ENCODE measurements at regions not wholly inside any gene's neighbourhood (a gene's known extent, or its start where the extent isn't known, plus 50 kb on each side); places are given as distances from the start of the nearest gene placed in this dataset.
A peak's percentile ranks its signal among the peaks of the same experiment; 100 is the strongest.
"Not testable (repeated sequence)": the region's sequence is repeated elsewhere in the genome, so short reads cannot be mapped to it uniquely, and the experiment has no call there.

DNA sequence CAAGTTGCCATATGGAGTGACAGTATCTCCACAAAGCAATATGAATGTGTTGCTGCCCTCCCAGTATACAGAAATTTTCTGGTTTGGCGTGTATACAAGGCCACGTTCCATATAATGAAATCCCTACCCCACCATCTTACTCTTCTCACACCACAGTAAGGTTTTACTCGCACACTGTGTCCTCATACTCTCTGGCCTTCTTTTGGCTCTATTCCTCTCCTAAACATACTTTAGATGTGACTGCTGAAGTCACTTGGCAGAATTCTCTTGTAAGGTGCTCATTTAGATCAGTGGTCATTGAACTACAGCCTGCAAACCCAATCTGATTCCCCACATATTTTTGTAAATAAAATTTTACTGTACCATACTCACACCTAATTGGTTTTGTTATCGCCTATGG, 123.2 kb downstream of the RFPL4B start:
- no peak overlapping the region for H3K4me3 ChIP-seq (ENCODE audit: low read depth, low read length)
- no peak for DNase-seq (ENCODE audit: low read depth, low spot score)
- TF ChIP-seq, protein P1, sequence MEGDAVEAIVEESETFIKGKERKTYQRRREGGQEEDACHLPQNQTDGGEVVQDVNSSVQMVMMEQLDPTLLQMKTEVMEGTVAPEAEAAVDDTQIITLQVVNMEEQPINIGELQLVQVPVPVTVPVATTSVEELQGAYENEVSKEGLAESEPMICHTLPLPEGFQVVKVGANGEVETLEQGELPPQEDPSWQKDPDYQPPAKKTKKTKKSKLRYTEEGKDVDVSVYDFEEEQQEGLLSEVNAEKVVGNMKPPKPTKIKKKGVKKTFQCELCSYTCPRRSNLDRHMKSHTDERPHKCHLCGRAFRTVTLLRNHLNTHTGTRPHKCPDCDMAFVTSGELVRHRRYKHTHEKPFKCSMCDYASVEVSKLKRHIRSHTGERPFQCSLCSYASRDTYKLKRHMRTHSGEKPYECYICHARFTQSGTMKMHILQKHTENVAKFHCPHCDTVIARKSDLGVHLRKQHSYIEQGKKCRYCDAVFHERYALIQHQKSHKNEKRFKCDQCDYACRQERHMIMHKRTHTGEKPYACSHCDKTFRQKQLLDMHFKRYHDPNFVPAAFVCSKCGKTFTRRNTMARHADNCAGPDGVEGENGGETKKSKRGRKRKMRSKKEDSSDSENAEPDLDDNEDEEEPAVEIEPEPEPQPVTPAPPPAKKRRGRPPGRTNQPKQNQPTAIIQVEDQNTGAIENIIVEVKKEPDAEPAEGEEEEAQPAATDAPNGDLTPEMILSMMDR (IDR thresholded peaks at IDR 0.05; ENCODE audit: low read depth, low read length), result no peak
- in situ Hi-C loops (cut with HindIII; ENCODE audit: low sequenced_read_pairs), result no loop called here

DNA sequence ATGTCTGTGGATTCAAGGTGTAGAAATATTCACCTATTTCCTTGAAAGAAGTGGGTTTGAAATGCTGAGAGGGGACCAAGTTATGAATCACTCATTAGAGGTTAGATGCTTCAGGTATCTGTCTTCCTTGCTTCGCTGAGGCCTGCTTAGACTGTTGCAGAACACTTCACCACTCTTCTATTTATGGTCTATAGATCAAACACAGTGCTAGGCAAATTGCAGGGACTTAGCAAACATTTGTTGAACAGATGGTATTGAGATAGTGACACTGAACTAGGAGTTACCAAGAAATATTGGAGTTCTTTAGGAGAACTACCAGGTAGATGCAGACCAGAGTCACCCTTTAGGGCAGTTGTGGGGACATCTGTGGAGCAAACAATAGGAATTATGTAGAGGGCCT, 123.8 kb downstream of the RFPL4B start:
- in situ Hi-C loops (cut with HindIII; ENCODE audit: low sequenced_read_pairs), result no loop called here
- no peak overlapping the region for H3K4me3 ChIP-seq (ENCODE audit: low read depth, low read length)
- no peak for DNase-seq (ENCODE audit: low read depth, low spot score)
- TF ChIP-seq, protein P1 (IDR thresholded peaks at IDR 0.05; ENCODE audit: low read depth, low read length), result no peak

DNA sequence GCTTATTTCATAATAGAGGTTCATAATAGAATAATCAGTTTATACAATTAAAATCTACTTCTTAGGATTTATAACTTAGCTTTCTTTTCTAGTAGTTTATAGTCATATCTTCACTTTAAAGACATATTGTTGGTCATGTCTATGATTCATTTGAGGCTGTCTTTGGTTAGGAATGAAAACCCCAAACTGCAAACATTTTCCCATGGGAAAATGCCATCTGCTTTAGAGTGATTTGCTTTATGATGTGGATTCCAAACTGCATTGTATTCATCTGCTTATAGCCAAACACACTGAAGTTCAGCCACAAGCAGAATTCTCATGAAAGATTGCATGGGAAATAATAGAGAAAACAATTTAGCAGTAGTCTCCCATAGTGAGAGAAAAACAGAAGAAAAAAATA, 128.0 kb downstream of the RFPL4B start:
- in situ Hi-C loops (cut with HindIII; ENCODE audit: low sequenced_read_pairs), result no loop called here
- TF ChIP-seq, protein P1 (IDR thresholded peaks at IDR 0.05; ENCODE audit: low read depth, low read length), result no peak
- no peak overlapping the region for H3K4me3 ChIP-seq (ENCODE audit: low read depth, low read length)
- DNase-seq (ENCODE audit: low read depth, low spot score), result peak; percentile 50

DNA sequence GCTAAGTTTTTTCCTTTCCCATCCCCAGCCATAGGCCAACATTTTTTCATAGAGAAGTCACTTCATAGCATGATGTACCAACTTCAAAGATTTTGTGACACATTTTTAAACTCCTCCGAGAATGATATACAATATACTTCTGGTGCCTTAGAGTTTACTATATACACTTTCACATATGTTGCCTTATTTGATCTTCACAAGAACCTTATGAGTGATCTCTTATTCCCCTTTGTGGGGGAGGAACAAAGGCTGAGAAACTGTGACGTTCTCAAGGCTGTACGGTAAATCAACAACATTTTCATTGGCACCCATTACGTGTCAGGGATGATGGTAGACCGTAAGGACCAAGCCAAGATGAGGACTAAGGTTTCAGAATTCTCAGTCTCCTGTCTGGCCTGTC, 130.0 kb downstream of the RFPL4B start:
- DNase-seq (ENCODE audit: low read depth, low spot score), result no peak
- no peak overlapping the region for H3K4me3 ChIP-seq (ENCODE audit: low read depth, low read length)
- TF ChIP-seq, protein P1 (IDR thresholded peaks at IDR 0.05; ENCODE audit: low read depth, low read length), result no peak
- in situ Hi-C loops (cut with HindIII; ENCODE audit: low sequenced_read_pairs), result no loop called here

DNA sequence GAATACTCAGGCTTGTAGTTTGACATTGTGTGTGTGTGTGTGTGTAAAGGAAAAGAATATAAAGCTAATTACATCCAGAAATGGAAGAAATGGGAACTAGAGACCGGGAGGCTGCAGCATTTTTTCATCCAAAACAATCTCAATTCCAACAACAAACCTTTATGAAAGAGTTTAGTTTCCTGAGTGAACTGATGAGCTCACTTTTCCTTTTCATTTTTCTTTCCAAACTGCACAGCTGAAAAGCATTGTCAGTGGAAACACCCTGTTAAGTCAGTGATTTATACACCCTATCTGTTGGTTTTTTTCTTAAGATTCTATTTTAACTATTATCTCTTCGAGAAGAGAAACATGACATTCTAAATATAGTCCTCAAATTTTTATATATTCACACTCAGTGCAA, 130.9 kb downstream of the RFPL4B start:
- no peak overlapping the region for H3K4me3 ChIP-seq (ENCODE audit: low read depth, low read length)
- in situ Hi-C loops (cut with HindIII; ENCODE audit: low sequenced_read_pairs), result no loop called here
- no peak for DNase-seq (ENCODE audit: low read depth, low spot score)
- TF ChIP-seq, protein P1 (IDR thresholded peaks at IDR 0.05; ENCODE audit: low read depth, low read length), result no peak

DNA sequence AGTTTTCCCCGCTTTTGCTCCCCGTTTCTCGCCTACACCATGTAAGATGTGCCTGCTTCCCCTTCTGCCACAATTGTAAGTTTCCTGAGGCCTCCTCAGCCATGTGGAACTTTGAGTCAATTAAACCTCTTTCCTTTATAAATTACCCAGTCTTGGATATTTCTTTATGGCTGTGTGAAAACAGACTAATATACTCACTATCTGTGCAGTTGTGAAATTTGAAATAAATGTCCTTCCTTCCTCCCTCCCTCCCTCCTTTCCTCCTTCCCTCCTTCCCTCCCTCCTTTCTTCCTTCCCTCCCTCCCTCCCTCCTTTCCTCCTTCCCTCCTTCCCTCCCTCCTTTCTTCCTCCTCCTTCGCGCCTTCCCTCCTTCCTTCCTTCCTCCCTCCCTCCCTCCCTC, 132.8 kb downstream of the RFPL4B start:
- DNase-seq (ENCODE audit: low read depth, low spot score); H3K4me3 ChIP-seq (ENCODE audit: low read depth, low read length); in situ Hi-C loops (cut with HindIII; ENCODE audit: low sequenced_read_pairs): not testable (repeated sequence)

DNA sequence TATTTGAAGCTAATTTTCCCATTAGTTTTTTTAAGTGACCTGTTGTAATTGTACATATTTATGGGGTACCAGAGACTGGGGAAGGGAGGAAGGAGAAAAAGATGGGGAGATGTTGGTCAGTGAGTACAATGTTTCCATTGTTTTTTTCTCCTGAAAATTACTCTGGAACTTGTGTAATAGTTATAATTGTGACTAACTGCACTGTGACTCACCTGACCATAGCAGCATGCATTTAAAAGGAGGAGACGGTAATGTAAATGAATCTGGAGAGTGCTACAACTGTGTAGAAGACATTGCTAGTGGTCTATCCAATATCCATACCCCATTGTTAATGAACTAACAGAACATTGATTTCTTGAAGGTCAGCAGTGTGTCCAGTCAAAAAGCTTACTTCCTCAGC, 133.4 kb downstream of the RFPL4B start:
- H3K4me3 ChIP-seq (ENCODE audit: low read depth, low read length), result no peak overlapping the region
- TF ChIP-seq, protein P1 (IDR thresholded peaks at IDR 0.05; ENCODE audit: low read depth, low read length), result no peak
- in situ Hi-C loops (cut with HindIII; ENCODE audit: low sequenced_read_pairs), result no loop called here
- peak; percentile 66 for DNase-seq (ENCODE audit: low read depth, low spot score)

All from astrocyte of the spinal cord (primary cell).